GM21381 (cell line): ENCODE measurements at regions not wholly inside any gene's neighbourhood (a gene's known extent, or its start where the extent isn't known, plus 50 kb on each side); places are given as distances from the start of the nearest gene placed in this dataset.
"Not testable (repeated sequence)": the region's sequence is repeated elsewhere in the genome, so short reads cannot be mapped to it uniquely, and the experiment has no call there.

Source experiments
- ATAC-seq: cut with Tn5 transposase; IDR thresholded peaks from one replicate; pipeline ENCODE4 v1.9.1; 2021; ENCODE audit warnings: mild to moderate bottlenecking, moderate library complexity; ENCODE audit not compliant: unreplicated experiment

GRCh38 chr10:33965795-33966581, 631.5 kb upstream of the NRP1 start:
- no peak for ATAC-seq

DNA sequence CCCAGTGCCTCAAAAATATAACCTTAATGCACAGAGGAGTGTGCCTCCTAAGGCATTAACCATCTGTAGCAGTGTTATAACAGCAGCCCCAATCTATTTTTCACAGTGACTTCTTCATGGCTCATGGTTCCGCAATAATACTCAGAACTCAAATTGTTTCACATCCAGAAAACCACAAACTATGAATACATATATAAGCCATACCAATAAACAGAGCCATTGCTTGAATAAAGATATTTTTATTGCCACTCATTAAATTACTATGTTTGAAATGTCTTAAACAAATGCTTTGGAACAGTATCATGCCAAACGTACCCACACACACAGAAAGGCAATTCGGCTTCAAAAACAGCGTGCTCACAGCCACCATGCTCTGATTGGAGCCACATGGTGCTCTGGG, 629.3 kb upstream of the NRP1 start:
- no peak for ATAC-seq

GRCh38 chr10:33956322-33956721, 621.9 kb upstream of the NRP1 start:
- not testable (repeated sequence) for ATAC-seq

GRCh38 chr10:33955676-33956075, 621.2 kb upstream of the NRP1 start:
- no peak for ATAC-seq

- no peak for ATAC-seq
Measured at GRCh38 chr10:33952692-33953360, 618.4 kb upstream of the NRP1 start.

DNA sequence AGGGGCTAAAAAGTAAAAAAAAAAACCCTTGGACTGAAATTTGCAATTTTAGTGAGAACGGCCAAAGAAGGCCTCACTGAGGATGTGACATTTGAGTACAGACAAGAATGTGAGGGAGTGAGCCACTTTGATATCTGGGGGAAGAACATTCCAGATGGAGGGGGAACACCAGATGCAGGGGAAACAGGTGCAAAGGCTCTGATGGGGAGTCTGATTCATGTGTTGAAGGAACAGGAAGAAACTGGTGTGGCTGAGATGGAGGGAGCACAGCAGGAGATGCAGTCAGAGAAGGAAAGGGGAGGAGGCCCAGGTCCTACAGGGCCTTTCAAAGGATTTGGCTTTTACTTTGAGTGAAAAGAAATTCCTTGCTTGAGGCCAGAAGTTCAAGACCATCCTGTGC, 615.7 kb upstream of the NRP1 start:
- no peak for ATAC-seq

DNA sequence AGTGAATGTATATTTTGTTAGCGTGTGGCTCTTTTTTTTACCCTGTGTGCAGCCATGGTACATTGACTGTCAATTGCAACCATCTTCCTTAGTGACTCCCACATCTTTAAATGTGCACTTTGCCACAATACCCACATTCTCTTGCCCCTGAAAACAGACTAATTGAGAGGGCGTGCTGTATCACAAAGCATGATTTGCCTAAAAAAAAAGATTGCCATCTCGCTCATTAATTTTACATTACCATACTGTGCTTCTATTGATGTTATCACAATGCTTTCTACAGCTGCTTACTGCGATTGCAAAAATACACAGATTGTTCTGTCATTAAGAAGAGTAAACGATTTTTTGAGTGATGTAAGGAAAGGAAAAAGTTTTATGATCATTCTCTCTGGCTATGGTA, 613.1 kb upstream of the NRP1 start:
- ATAC-seq, result no peak

- ATAC-seq, result no peak
Measured at GRCh38 chr10:33945051-33945450, 610.6 kb upstream of the NRP1 start.

- ATAC-seq, result no peak
Measured at GRCh38 chr10:33942508-33942907, 608.0 kb upstream of the NRP1 start.

DNA sequence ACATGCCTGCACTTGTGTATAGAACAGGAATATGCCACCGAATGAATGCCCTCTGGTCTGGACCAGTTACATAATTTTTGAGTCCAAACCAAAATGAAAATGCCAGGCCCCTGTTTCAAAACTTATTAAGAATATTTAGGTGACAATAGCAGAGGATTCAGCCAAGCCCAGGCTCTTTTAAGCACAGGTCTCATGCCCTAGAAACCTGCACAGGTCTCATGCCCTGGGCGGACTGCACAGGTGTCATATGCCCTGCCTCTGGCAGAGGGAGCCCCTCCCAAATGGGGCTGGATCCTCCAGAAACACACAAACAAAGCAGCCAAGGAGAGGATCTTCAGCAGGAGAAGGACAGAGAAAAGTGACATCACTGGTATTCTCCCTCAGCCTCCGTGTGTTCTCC, 605.4 kb upstream of the NRP1 start:
- ATAC-seq, result no peak

DNA sequence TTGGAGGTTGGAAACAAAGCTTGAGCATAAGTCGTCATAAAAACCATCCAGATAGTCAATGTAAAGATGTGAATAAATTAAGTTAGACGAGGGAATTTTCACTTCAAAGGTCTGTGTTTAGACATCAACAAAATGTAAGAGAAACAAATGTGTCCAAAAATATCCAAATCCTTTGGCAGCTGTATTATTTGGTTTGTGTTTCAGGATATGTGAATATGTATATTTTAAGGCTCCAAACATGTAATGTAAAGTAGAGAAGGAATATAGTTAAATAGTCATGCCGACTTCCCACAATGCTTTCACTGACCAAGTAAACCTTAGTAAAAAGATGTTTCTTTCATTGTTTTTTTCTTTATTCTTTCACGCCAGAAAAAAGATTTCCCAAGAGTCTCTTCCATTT, 604.9 kb upstream of the NRP1 start:
- no peak for ATAC-seq

DNA sequence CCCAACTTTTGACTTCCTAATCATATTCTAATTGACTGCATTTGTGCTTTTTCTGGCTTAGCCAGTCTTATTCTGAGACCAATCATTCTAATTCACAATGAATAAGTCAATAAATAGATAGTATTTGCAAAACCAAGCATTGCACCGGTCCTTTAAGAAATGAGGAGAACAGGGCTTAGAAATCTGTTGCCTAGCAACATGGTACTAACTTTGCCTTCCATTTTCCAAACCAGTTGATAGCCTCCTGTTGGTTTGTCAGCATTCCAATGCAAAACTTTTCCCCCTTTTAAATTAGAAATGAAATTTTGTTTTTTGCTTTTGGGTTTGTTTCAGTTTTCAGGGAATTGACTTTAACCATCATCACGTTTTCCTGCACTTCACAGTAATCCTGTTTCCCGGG, 603.5 kb upstream of the NRP1 start:
- no peak for ATAC-seq

DNA sequence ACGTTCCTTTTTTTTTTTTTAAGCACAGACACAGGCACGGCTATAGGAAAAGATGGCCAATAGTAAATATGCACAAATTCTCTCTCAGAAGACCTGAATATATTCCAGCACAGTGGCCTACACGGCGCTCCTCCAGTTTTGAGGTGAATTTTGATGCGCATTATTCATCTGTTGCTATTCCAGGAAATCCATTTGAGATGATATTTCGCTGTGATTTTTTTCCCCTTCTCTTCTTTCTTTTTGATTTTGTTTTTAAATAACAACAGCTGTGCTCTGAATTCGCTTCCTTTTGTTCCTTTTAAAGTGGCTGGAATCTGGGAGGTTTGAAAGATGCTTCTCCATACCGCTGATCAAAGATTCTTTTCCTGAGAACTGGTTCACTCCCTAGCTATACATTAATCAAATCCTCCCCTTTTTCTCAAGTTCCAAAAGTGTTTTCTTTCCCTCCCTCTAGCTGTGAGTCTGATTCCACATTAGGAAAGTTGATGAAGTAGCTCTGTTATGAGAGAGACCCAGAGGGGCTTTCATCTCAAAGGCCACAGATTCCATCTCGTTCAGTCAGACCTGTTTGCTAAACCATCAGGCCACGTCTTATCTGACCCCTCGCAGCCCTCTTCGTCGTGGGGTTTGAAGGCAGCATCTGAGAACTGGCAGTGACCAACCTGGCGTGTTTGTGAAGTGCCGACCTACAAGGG, 602.7 kb upstream of the NRP1 start:
- no peak for ATAC-seq

DNA sequence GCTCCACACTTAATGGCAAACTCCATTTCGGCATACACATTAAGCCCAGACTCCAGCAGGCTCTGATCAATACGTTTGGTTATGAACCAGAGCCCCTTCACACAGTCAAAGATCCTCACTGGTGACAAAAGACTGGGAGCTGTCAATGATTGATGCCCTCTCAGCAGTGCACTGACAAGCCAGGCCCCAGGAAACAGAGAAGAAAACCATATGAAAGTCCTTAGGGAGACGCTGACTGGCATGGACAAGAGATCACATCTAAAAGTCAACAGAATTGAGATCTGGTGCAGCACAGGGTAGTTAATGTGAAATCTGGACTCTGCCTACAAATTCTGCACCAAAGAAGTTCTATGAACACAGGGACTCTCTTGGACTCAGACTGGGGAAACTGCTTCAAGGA, 600.9 kb upstream of the NRP1 start:
- ATAC-seq, result no peak

- no peak for ATAC-seq
Measured at GRCh38 chr10:33930079-33930478, 595.6 kb upstream of the NRP1 start.

GRCh38 chr10:33927347-33927746, 592.9 kb upstream of the NRP1 start:
- no peak for ATAC-seq

- no peak for ATAC-seq
Measured at GRCh38 chr10:33921970-33922605, 587.6 kb upstream of the NRP1 start.

GRCh38 chr10:33920351-33920750, 585.9 kb upstream of the NRP1 start:
- no peak for ATAC-seq

GRCh38 chr10:33919244-33919643, 584.8 kb upstream of the NRP1 start:
- no peak for ATAC-seq

GRCh38 chr10:33917069-33917780, 582.8 kb upstream of the NRP1 start:
- no peak for ATAC-seq

DNA sequence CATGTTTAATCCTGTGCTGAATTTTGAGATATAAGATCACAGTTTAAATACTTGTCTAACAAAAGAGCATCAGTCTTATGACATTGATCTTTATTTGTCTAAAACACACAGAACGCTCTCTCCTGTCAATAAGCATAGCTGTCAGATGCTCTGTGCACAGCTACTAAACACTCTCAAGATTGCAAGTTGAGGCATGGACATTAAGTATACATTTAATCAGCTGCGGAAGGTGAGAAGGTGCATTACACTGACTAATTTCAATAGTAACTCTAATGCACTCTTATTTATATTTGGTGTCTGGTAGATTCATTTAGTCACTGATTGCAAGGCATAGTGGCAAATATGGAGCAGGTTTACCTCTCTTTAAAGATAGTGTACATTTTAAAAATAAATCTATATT, 580.3 kb upstream of the NRP1 start:
- ATAC-seq, result no peak
